Ureter (tissue), 1 donor: ENCODE measurements at regions not wholly inside any gene's neighbourhood (a gene's known extent, or its start where the extent isn't known, plus 50 kb on each side); places are given as distances from the start of the nearest gene placed in this dataset.
"Not testable (repeated sequence)": the region's sequence is repeated elsewhere in the genome, so short reads cannot be mapped to it uniquely, and the experiment has no call there.

ENCODE experiments used
- DNase-seq: peaks from one replicate; pipeline ENCODE4 v3.0.0-alpha.2; 2020; ENCODE audit warnings: low spot score
- donor health status: DM: yes; HTN: yes; CAD: no.

DNA sequence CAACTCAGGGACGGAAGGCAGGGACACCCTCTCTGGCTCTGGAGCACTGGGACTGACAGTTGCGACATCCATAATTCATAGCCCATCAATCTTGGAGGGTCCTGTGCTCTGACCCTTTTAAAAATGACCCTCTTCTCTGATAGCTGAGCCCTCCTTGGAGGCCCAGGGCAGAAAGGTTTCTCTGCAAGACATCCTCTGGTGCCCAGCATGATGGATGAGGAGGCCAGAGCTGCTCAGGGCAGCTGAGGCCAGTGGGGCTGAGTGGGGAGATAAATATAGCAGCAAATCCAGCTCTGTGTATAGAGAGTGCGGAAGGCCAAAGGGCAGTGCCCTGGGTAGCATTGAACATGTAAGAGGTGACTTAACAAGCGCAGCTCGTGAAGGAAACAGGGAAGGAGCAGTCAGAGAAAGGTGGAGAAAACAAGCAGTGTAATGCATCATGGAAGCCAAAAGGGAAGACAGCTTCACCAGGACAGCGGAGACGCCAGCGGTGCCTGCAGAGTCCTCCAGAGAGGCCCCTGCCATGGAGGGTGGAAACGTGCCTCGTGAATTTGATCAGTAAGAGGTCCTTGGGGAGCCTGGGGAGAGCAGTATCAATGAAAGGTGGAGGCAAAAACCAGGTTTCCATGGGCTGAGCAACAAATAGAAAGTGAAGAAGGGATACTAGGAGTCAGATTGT is 50.4 kb upstream of the FMOD start:
- no peak for DNase-seq

DNA sequence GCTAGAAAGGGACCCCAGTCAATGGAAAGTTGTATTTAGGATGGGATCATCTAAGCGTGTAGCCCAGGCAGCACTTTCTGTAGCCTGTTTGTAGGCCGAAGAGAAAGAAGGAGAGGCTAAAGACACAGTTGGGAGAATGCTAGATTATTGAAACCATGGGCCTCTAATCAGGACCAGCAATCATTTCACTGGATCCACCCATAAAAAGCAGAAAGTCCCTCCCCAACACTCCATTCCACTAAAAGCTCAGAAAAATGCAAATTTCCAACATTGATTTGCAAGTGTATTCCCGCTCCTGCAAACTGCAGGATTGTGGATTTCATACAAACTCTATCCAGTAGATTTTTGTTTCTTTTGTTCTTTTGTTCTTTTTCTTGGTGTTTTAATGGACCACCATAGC is 51.2 kb upstream of the FMOD start:
- DNase-seq, result no peak

DNA sequence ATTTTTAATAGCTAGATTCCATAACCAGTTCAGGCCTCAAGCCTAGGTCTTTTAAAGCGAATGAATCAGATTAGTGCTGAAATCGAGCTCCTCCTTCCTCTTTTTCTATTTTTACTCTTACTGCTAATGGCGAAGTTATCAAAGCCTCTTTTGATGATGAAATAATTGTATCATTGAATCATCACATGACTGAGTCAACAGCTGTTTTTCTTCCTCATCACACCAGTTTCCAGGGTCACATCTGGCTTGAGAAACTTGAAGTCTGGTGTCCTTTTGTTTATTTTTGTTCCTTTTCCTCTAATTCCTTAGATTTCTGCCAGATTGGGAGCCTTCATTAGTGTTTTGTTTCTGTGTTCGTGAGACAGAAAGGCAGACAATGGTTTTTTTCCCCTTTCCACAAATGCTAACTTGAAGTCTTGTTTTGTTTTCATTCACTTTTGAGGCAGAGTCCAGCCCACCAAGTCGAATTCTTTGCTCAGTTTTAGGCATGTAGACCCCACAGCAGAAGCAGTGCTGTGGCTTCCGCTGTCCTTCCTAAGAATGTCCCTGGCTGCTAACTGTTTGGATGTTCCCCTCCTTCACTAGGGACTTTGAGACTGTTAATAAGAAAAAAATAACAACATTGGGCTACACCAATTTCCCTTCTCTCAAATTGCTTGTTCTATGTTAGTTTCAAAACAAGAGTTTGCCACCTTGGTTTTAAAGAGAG is 51.9 kb upstream of the FMOD start:
- DNase-seq, result no peak

DNA sequence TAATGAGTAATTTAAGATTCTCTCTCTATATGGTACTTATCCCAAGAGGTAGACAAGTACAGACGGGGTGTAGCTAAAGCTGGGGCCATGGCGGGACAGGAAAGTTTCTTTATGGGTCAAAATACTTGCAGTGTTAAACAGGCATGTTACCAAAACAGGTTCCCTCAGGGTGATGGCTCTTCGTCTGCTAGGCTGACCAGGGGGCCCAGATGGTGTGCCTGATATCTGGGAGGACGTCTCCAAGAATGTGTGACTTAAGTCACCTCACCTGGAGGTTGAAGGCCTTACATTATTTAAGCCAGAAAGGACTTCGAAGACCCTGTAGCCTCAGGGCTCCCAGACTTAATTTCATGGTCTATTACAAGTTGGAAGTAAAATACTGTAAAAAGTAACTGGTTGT is 52.7 kb upstream of the FMOD start:
- DNase-seq, result no peak

DNA sequence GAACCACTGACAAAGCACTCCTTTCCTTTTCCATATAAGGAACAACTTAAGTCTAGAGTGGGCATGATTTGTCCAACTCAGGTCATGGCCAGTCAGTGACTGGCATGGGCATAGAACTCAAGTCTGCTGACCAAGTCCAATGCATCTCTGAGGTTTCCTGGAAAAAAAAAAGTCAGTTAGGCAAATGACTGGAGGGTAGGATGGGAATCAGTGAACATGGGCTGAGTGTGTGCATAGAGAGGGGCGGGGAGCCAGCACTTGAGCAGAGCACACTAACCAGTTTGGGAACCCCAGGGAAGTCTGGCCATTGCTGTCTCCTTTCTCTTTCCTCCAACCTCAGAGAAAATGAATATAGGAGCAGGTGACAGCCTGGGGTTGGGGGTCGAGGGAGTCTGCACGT is 53.6 kb upstream of the FMOD start:
- DNase-seq, result no peak

DNA sequence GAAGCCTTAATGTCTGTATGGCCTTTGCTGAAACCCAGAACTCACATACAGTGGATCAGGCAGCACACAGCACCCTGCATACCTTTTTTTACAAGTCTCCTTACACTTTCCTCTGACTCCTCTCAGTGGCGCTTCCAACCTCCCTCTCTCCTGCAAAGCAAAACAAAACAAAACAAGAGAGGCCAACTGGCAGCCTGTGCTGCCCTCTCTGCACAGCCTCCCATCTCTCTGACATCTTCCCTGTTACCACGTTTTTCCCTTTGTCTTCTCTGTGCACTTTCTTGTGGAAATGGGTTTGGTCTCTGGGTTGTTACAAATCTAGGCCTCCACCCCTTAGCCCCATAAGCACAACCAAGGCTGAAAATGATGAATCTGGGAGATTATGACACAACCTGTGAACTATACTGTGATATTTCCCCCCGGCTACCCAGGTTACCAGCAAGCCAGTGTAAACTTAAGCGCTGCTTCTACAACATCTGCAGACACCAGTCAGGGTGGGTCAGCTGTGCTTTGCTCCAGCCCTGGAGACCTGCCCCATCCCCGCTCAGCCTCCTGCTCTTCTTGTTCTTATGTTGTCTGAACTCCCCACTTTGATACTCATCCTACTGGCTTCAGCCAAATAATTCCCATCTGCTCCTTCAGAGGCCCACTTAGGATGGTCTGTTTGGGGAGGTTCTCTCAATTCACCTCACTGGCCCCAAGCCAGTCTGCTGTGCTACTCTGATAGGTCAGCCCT is 54.9 kb upstream of the FMOD start:
- DNase-seq, result no peak

DNA sequence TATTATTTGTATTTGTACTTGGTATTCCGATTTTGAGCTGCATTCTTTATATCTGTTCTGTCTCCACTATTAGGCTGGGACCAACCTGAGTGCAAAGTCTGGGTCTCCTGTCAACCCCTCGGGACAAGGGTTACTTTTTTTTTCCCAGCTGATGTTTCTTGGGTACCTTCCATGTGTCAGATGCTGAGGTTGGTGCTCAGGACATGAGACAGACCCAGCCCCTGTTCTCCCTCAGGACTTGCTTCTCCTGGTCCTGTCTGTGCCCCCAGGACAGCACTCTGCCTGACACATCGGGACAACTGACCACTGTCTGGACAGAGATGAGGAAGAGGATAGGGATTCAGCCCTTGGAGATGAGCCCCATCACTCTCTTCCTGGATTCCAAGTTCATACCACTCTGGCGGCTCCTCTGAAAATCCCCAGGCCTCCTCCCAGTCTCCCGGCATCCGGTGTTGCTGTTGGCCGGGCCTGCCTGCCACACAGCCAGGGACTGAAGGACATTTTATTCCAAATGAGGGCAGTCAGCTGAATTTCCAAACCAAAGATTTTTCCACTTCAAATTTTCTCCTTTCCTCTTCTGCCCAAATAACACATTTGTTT is 55.6 kb upstream of the FMOD start:
- DNase-seq, result peak; percentile 73

DNA sequence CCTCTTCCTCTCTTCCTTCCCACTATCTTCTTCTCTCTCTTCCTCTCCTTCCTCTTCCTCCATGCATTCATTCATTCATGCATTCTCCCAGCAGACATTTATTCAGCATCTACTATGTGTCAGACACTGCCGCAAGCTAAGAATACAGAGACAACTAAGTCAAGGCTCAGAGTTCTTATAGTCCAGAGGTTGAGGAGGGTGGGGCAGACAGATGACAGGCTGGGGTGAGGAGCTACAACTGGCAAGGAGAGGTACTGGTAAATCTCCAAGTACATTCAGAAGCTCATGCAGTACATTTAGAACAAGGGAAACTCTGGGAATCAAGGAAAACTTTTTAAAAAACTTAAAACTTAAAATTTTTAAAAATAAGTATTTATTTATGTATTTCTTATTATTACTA is 56.4 kb upstream of the FMOD start:
- no peak for DNase-seq

DNA sequence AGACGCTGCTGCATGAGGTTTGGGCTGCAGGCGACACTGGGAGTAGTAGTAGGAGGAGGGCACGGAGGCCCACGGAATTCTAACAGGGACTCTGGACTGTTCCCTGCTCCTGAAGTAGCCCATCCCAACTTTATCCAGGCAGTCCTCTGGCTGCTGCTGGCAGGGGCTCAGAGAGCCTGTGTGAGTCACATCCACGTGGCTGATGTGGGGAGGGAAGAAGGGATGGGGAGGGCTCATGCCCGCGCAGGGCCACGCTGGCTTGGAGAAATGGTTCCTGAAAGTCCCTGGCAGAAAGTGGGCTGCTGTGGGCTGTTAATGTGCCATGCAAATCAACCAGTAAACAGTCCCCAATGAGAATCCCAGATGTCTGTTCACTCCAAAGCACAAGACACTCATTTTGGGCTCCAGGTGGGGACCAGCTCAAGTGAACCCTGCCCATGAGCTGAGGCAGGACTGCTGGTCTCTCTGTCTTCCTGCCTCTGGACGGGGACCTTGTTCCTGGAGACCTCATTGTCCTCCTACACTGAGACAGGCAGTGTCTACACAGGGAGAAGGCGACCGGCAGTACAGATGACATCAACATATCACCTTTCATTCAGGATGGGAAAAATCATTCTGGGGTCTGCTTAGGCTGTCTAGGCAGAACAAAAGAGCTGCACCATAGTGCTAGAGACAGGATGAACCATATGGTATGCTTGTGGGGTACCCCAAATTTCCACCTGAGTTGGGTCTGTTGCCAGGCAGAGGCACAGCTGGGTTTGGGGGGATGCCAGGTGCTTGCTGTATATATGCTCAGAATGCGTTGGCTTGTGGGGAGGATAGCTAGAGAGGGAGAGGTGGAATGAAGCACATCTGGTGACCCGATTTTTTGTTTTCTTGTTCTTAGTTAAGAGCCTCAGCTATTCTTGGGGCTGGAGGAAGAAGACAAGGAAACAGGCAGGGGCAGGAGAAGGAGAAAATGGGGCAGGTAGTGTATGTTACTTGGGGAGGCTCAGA is 57.9 kb upstream of the FMOD start:
- peak; percentile 87 for DNase-seq

DNA sequence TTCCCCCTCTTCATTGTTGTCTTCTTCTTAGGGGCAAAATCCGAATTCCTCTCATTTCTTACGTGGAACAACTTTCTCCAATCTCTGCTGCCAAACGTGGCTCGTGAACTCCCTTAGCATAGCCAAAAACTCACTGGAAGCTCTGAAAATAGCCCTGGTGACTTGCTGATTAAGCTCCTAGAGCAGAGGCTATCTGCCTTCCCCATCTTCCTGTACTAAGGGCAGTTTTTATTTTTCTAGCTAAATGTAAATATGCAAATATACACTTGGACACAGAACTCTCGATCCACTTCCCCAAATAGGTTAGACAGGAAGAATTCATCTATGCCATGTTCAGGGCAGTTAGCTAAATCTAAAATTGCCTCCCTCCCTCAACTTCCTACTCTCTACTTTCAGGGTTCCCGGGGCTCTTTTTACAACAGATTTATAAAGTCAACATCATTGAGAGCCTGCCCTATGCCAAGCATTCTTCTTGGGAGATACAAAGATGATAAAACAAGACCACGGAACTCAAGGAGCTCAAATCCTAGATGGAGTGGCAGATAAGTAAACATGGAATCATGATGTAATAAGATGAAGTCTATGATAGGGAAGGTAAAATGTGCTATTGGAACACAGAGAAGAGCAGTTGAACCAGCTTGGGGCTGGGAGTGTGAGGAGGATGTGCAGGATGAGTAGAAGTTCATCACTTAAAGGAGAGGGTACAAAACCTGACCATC is 59.4 kb upstream of the FMOD start:
- DNase-seq, result no peak

DNA sequence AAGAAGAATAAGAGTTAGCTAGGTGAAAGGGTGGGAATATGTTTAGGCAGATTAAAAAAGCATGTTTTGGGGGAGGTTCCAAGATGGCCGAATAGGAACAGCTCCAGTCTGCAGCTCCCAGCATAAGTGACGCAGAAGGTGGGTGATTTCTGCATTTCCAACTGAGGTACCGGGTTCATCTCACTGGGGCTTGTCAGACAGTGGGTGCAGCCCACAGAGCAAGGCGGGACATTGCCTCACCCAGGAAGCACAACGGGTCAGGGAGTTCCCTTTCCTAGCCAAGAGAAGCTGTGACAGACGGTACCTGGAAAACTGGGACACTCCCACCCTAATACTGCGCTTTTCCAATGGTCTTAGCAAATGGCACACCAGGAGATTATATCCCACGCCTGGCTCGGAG is 60.5 kb upstream of the FMOD start:
- not testable (repeated sequence) for DNase-seq

DNA sequence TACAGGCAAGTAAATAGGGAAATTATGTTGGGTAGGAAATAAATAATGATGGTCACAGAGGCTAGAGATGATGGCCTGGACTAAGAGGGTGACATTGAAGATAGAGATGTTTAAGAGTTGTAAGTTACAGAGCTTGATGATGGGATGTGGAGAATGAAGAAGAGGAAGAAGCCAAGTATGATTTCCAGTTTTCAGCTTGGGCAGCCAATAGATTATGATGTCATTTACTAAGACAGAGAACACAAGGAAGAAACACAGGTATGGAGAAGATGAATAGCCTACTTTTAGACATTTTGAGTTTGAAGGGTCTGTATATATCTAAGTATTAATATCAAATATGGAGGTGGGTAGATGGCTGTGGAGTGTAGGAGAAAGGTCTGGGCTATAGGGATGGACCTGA is 56.0 kb upstream of the PRELP start:
- DNase-seq, result no peak

DNA sequence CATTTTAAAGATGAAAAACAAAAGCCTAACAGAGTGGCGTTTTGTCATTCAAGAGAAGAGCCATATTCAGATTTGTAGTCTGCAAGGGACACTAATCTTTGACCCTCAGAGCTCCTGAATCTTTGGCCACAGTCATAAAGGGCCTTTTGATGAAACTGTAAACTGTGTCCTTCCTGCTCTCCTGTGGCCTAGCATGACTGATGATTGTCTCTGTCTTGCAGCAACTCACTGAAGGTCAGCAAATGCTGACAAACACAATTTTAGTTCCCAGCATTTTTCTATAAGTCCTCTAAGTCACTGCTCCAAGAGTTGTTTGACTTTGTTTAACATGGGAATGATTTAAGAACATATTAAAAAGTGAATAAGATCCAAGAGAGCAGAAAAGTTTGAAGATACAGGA is 55.3 kb upstream of the PRELP start:
- no peak for DNase-seq

DNA sequence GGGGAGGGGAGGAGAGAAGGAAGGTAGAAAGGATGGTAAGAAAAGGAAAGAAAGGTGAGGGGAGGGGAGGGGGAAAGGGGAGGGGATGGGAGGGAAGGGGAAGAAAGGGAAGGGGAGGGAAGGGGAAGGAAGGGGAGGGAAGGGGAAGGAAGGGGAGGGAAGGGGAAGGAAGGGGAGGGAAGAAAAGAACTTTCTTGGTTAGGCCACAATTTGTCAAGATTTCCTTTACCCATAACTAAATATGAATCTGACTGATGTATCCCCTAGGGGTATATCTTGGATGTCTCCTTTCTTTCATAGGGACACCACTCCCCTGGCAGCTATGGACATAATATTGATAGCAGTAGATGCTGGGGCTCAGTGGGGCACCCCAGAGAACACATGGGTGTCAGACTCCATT is 54.4 kb upstream of the PRELP start:
- no peak for DNase-seq

DNA sequence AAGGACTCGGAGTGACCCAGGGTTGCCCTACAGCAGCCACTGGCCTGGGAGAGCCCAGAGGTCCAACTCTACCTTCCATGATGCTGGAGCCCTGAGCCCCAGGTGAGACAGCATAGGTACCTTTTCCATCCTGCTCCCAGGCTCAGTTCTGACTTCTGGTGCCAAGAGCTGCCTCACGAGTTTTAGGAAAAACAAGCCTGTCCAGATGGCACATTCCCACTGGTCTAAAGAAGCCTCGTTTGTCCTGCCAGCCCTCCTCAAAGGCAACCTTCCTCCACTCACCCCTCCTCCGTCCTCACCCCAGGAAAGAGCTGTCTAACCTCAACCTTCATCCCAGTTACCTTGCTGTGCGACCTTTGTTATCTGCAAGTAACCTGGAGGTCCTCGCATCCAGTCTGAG is 53.5 kb upstream of the PRELP start:
- DNase-seq, result no peak

DNA sequence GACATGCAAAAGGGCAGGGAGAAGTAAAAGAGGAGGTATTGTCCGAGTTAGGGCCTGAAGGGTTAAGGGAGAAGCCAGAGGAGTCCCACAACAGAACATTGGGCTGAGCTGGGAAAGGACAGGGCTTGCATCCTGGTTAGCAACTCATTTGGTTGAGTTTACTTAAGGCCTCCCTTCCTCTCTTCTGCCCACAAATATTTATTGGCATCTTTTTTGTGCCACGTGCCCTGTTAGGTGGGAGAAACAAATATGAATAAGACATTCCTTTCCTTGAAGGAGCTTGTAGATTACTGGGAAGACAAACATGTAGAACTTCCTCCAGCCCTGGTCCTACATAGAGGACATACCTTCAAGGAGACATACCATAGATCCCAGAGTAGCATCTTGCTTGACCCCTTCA is 53.0 kb upstream of the PRELP start:
- no peak for DNase-seq

DNA sequence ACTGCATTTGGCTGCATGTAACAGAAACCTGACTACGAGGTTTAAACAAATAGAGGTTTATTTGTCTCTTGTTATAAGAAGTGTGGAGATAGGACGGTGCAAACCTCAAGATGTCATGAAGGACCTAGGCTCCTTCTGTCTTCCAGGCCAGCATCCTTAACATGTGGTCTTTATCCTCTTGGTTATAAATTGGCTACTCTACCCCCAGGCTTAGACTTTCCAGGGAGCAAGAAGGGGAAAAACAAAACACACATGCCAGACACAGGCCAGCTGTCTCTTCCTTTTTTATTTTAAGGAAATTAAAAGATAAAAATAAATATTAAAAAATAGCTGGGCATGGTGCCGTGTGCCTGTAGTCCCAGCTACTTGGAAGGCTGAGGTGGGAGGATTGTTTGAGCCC is 51.3 kb upstream of the PRELP start:
- no peak for DNase-seq

DNA sequence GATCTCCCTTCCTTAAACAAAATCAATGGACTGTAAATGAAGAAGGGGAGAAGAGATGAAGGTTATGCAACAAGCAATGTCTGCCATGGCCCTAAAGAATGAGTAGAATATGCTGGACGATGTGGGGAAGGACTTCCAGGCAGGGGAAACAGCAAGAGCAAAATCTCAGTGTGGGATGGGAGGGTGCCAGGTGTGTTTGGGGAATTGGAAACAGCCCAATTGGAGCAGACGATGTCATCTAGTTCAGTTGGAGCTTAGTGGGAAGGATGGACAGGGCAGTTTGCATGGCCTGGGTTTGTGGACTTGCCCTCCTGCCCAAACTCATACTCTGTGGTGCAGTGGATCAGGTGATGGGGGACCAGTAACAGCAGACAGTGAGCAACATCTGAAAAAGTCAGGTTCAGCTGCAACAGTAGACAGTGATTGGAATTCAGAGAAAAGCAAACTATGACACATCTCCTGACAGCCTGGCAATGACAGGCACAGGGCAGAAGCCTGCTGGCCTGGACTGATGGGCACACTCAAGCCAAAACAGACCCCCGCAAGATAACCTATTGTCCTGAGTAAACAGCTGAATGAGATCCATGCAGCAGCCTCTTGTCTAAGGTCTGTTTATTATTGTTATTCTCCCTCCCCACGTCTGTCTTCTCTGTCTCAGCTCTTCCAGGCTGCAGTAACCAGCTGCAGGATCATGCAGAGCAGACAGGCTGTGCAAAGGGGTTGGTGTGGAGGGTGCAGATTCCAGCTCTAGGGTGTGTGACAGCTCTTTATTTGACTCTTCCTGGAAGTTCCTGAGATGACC is 50.5 kb upstream of the PRELP start:
- DNase-seq, result no peak

DNA sequence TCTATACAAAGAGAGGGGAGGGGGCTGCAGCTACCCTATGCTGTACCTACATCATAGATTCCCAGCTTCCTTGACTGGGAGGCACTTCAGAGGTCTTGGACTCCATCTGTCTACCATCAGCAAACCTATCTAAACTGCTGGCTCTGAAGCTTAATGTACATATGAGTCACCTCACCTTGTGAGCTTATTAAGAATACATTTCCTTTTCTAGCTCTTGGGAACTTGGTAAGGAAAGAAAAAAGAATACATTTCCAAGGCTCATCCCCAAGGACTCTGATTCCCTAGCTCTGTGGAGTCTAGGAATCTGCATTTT is 50.0 kb upstream of the PRELP start:
- DNase-seq, result no peak
